ENCODE measurements at regions not wholly inside any gene's neighbourhood (a gene's known extent, or its start where the extent isn't known, plus 50 kb on each side); places are given as distances from the start of the nearest gene placed in this dataset.

- H3K27ac ChIP-seq: peak overlapping the region; percentile 48
- TF ChIP-seq CTCF (conservative IDR thresholded peaks at IDR 0.05): no peak
Measured at GRCh38 chr6:145213614-145214013, 521.7 kb downstream of the EPM2A start.

- peak overlapping the region; percentile 48; the same call in 1 of the 2 replicates for H3K27ac ChIP-seq
- TF ChIP-seq CTCF (conservative IDR thresholded peaks at IDR 0.05): peak; percentile 76
Measured at GRCh38 chr6:145214570-145214969, 520.8 kb downstream of the EPM2A start.

GRCh38 chr6:145224450-145224849 is 510.9 kb downstream of the EPM2A start:
- no peak overlapping the region for H3K27ac ChIP-seq

GRCh38 chr6:145225500-145225899 is 509.8 kb downstream of the EPM2A start:
- H3K27ac ChIP-seq: no peak overlapping the region
- TF ChIP-seq CTCF (conservative IDR thresholded peaks at IDR 0.05): no peak

More at GRCh38 chr6:145224450-145224849, 510.9 kb downstream of the EPM2A start:
- TF ChIP-seq CTCF (conservative IDR thresholded peaks at IDR 0.05): no peak

GRCh38 chr6:145227593-145227992 is 507.7 kb downstream of the EPM2A start:
- no peak overlapping the region for H3K27ac ChIP-seq
- TF ChIP-seq CTCF (conservative IDR thresholded peaks at IDR 0.05): no peak

GRCh38 chr6:145228962-145229582 is 506.2 kb downstream of the EPM2A start:
- no peak for TF ChIP-seq CTCF (conservative IDR thresholded peaks at IDR 0.05)
- no peak overlapping the region for H3K27ac ChIP-seq

GRCh38 chr6:145233955-145234354 is 501.4 kb downstream of the EPM2A start:
- H3K27ac ChIP-seq: no peak overlapping the region
- no peak for TF ChIP-seq CTCF (conservative IDR thresholded peaks at IDR 0.05)

Measured in VCaP (cell line).